Astrocyte (in vitro differentiated cells and primary cell): ENCODE measurements at regions not wholly inside any gene's neighbourhood (a gene's known extent, or its start where the extent isn't known, plus 50 kb on each side); places are given as distances from the start of the nearest gene placed in this dataset. TPM values are rescaled to one million over a fixed set of nuclear protein-coding genes. Genes with fewer than 3 reads are reported as not detected.

Experiments used
- microRNA-seq: library from miRNA; unstranded; fragments of <30 nt; microRNA quantifications from one replicate; pipeline ENCODE4 v1.2.0, GENCODE V29; 2020

Small RNA genes in the stretch of these regions (microRNA-seq; reads per million reads assigned to microRNA genes)
- gene MIR5186, result not detected
